ENCODE measurements at regions not wholly inside any gene's neighbourhood (a gene's known extent, or its start where the extent isn't known, plus 50 kb on each side); places are given as distances from the start of the nearest gene placed in this dataset.
"Not testable (repeated sequence)": the region's sequence is repeated elsewhere in the genome, so short reads cannot be mapped to it uniquely, and the experiment has no call there.

DNA sequence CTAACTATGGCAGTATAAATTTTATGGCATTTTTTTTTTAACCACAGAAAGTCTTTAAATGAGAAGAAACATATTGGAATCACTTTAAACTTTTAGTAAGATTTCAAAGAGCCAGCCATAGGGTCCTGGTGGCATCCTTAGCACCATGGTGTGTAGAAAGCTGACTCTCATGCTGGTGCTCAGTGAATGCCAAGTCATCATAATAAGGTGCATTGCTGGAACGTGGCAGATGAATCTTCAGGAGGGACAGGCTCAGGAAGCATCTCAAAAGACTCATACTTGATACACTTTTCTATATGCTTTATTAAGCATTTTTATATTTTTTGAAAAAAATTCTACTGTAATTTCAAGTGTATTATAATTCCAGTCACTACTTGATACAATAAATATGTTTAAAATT lies 274.2 kb downstream of the ZIC4 start:
- Mint-ChIP-seq H3K27me3 (no peaks in the 10 kb centered on the region), H3K4me1 (no peaks in the 10 kb centered on the region), H3K9me3 (peaks cover 25% of the 10 kb centered on the region), H3K27ac (ENCODE audit: low read depth) (no peak overlapping the region), H3K4me3 (no peak overlapping the region), H3K36me3 (ENCODE audit: insufficient read depth) (no peaks in the 10 kb centered on the region)
- no peak for ATAC-seq (replicated peaks; ENCODE audit: extremely low read depth, poor library complexity, severe bottlenecking)
- DNase-seq (ENCODE audit: low spot score in 2 of 2), result no peak

DNA sequence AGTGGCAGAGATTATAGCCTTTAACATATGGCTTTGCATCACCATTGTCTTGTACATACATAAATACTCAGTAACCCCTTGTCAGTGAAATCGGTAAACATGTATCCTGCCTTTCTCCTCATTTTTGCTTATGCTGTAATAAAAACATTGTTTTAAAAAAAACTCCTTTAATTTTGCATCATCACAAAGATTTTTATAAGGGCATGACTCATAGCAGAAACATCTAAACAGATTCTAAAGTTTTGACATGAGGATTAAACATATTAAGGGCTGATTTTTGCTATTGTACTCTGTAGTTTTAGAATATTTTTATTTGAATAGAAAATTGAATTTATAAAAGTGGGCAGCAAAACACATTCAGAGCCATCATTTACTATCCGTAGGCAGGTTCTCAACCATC lies 275.9 kb downstream of the ZIC4 start:
- Mint-ChIP-seq H3K4me3 (no peak overlapping the region), H3K9me3 (peaks cover 23% of the 10 kb centered on the region), H3K27ac (ENCODE audit: low read depth) (no peak overlapping the region), H3K36me3 (ENCODE audit: insufficient read depth) (no peaks in the 10 kb centered on the region), H3K4me1 (no peaks in the 10 kb centered on the region), H3K27me3 (no peaks in the 10 kb centered on the region)
- no peak for DNase-seq (ENCODE audit: low spot score in 2 of 2)
- ATAC-seq (replicated peaks; ENCODE audit: extremely low read depth, poor library complexity, severe bottlenecking), result no peak

- Mint-ChIP-seq H3K4me3 (no peak overlapping the region), H3K27me3 (no peaks in the 10 kb centered on the region), H3K27ac (ENCODE audit: low read depth) (no peak overlapping the region), H3K4me1 (no peaks in the 10 kb centered on the region), H3K36me3 (ENCODE audit: insufficient read depth) (no peaks in the 10 kb centered on the region), H3K9me3 (peaks cover 23% of the 10 kb centered on the region)
- DNase-seq (ENCODE audit: low spot score in 2 of 2), result no peak
- ATAC-seq (replicated peaks; ENCODE audit: extremely low read depth, poor library complexity, severe bottlenecking), result no peak
Measured at GRCh38 chr3:147129665-147130064, 276.7 kb downstream of the ZIC4 start.

GRCh38 chr3:147122350-147122749 lies 284.0 kb downstream of the ZIC4 start:
- H3K9me3 Mint-ChIP-seq, result peaks cover 5% of the 10 kb centered on the region
- H3K4me3 Mint-ChIP-seq, result no peak overlapping the region
- ATAC-seq (replicated peaks; ENCODE audit: extremely low read depth, poor library complexity, severe bottlenecking) (no peak), DNase-seq (ENCODE audit: low spot score in 2 of 2) (no peak)
- no peaks in the 10 kb centered on the region for H3K4me1 Mint-ChIP-seq
- no peak overlapping the region for H3K27ac Mint-ChIP-seq (ENCODE audit: low read depth)
- H3K27me3 Mint-ChIP-seq, result no peaks in the 10 kb centered on the region
- no peaks in the 10 kb centered on the region for H3K36me3 Mint-ChIP-seq (ENCODE audit: insufficient read depth)

GRCh38 chr3:147119989-147120388 lies 286.4 kb downstream of the ZIC4 start:
- H3K4me3 Mint-ChIP-seq, result no peak overlapping the region
- H3K36me3 Mint-ChIP-seq (ENCODE audit: insufficient read depth), result no peaks in the 10 kb centered on the region
- ATAC-seq (replicated peaks; ENCODE audit: extremely low read depth, poor library complexity, severe bottlenecking), result no peak
- DNase-seq (ENCODE audit: low spot score in 2 of 2), result no peak
- H3K4me1 Mint-ChIP-seq, result no peaks in the 10 kb centered on the region
- no peak overlapping the region for H3K27ac Mint-ChIP-seq (ENCODE audit: low read depth)
- H3K27me3 Mint-ChIP-seq, result no peaks in the 10 kb centered on the region
- no peaks in the 10 kb centered on the region for H3K9me3 Mint-ChIP-seq

GRCh38 chr3:147119346-147119745 lies 287.0 kb downstream of the ZIC4 start:
- Mint-ChIP-seq H3K4me1 (no peaks in the 10 kb centered on the region), H3K9me3 (peaks cover 5% of the 10 kb centered on the region), H3K36me3 (ENCODE audit: insufficient read depth) (no peaks in the 10 kb centered on the region), H3K27me3 (no peaks in the 10 kb centered on the region), H3K4me3 (no peak overlapping the region), H3K27ac (ENCODE audit: low read depth) (no peak overlapping the region)
- ATAC-seq (replicated peaks; ENCODE audit: extremely low read depth, poor library complexity, severe bottlenecking) (no peak), DNase-seq (ENCODE audit: low spot score in 2 of 2) (no peak)

- peaks cover 6% of the 10 kb centered on the region for H3K9me3 Mint-ChIP-seq
- no peak overlapping the region for H3K27ac Mint-ChIP-seq (ENCODE audit: low read depth)
- no peaks in the 10 kb centered on the region for H3K4me1 Mint-ChIP-seq
- H3K36me3 Mint-ChIP-seq (ENCODE audit: insufficient read depth), result no peaks in the 10 kb centered on the region
- no peak for ATAC-seq (replicated peaks; ENCODE audit: extremely low read depth, poor library complexity, severe bottlenecking)
- no peaks in the 10 kb centered on the region for H3K27me3 Mint-ChIP-seq
- no peak for DNase-seq (ENCODE audit: low spot score in 2 of 2)
- H3K4me3 Mint-ChIP-seq, result no peak overlapping the region
Measured at GRCh38 chr3:147118611-147119010, 287.7 kb downstream of the ZIC4 start.

DNA sequence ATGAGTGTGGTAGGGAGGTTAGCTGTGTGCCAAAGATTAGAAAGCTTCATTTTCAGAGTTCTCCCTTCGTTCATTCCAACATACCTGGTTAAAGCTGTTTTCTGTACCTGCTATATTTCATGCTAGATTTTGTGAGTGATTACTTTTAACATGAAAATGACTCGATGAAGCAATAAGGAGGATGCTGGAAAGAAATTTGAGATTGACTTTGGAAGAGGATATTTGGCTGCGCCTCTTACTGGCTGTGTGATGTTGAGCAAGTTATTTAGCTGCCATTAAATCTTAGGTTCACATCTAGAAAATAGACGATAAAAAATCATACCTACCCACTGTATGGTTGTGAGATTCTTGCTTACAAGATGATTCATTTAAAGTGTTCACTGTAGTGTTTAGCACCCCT lies 288.7 kb downstream of the ZIC4 start:
- Mint-ChIP-seq H3K27me3 (no peaks in the 10 kb centered on the region), H3K4me1 (no peaks in the 10 kb centered on the region), H3K27ac (ENCODE audit: low read depth) (no peak overlapping the region), H3K4me3 (no peak overlapping the region), H3K9me3 (peaks cover 6% of the 10 kb centered on the region), H3K36me3 (ENCODE audit: insufficient read depth) (no peaks in the 10 kb centered on the region)
- ATAC-seq (replicated peaks; ENCODE audit: extremely low read depth, poor library complexity, severe bottlenecking) (no peak), DNase-seq (ENCODE audit: low spot score in 2 of 2) (no peak)

- Mint-ChIP-seq H3K4me1 (no peaks in the 10 kb centered on the region), H3K4me3 (no peak overlapping the region), H3K9me3 (peaks cover 6% of the 10 kb centered on the region), H3K27me3 (no peaks in the 10 kb centered on the region), H3K36me3 (ENCODE audit: insufficient read depth) (no peaks in the 10 kb centered on the region), H3K27ac (ENCODE audit: low read depth) (no peak overlapping the region)
- ATAC-seq (replicated peaks; ENCODE audit: extremely low read depth, poor library complexity, severe bottlenecking) (no peak), DNase-seq (ENCODE audit: low spot score in 2 of 2) (no peak)
Measured at GRCh38 chr3:147113293-147114044, 292.9 kb downstream of the ZIC4 start.

DNA sequence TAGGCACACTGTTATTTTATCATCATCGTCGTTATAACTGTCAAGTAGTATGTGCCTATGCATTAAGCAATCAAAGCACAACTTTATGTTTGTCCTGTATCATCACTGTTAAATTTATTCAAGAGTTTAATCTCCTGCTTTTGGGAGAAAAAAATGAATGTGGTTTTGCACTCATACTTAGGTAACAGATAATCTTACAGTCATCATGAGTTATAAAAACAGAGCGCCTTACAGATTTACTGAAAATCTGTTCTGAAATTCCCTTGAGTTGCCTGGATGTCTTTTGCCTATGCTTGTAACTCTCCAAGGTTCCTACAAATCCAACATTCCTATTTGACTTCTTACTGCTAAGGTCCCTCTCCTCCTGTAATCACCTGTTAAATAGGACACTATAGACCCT lies 307.3 kb downstream of the ZIC4 start:
- no peak overlapping the region for H3K27ac Mint-ChIP-seq (ENCODE audit: low read depth)
- no peaks in the 10 kb centered on the region for H3K36me3 Mint-ChIP-seq (ENCODE audit: insufficient read depth)
- DNase-seq (ENCODE audit: low spot score in 2 of 2) (no peak), ATAC-seq (replicated peaks; ENCODE audit: extremely low read depth, poor library complexity, severe bottlenecking) (no peak)
- H3K27me3 Mint-ChIP-seq, result no peaks in the 10 kb centered on the region
- H3K4me3 Mint-ChIP-seq, result no peak overlapping the region
- H3K9me3 Mint-ChIP-seq, result peaks cover 19% of the 10 kb centered on the region
- no peaks in the 10 kb centered on the region for H3K4me1 Mint-ChIP-seq

GRCh38 chr3:147090461-147090860 lies 315.9 kb downstream of the ZIC4 start:
- DNase-seq (ENCODE audit: low spot score in 2 of 2) (no peak), ATAC-seq (replicated peaks; ENCODE audit: extremely low read depth, poor library complexity, severe bottlenecking) (no peak)
- Mint-ChIP-seq H3K4me3 (no peak overlapping the region), H3K27ac (ENCODE audit: low read depth) (no peak overlapping the region), H3K27me3 (no peaks in the 10 kb centered on the region), H3K9me3 (no peaks in the 10 kb centered on the region), H3K36me3 (ENCODE audit: insufficient read depth) (no peaks in the 10 kb centered on the region), H3K4me1 (no peaks in the 10 kb centered on the region)

GRCh38 chr3:147089286-147089685 lies 317.1 kb downstream of the ZIC4 start:
- ATAC-seq (replicated peaks; ENCODE audit: extremely low read depth, poor library complexity, severe bottlenecking) (no peak), DNase-seq (ENCODE audit: low spot score in 2 of 2) (no peak)
- H3K36me3 Mint-ChIP-seq (ENCODE audit: insufficient read depth), result no peaks in the 10 kb centered on the region
- no peak overlapping the region for H3K27ac Mint-ChIP-seq (ENCODE audit: low read depth)
- no peaks in the 10 kb centered on the region for H3K9me3 Mint-ChIP-seq
- H3K4me3 Mint-ChIP-seq, result no peak overlapping the region
- no peaks in the 10 kb centered on the region for H3K4me1 Mint-ChIP-seq
- no peaks in the 10 kb centered on the region for H3K27me3 Mint-ChIP-seq

GRCh38 chr3:147059500-147059899 lies 346.8 kb downstream of the ZIC4 start:
- not testable (repeated sequence) for H3K27ac Mint-ChIP-seq (ENCODE audit: low read depth); ATAC-seq (replicated peaks; ENCODE audit: extremely low read depth, poor library complexity, severe bottlenecking); DNase-seq (ENCODE audit: low spot score in 2 of 2); H3K4me1 Mint-ChIP-seq; H3K36me3 Mint-ChIP-seq (ENCODE audit: insufficient read depth); H3K27me3 Mint-ChIP-seq; H3K4me3 Mint-ChIP-seq
- peaks cover 19% of the 10 kb centered on the region for H3K9me3 Mint-ChIP-seq
